Mucosa of descending colon (tissue), 3 donors: ENCODE measurements at regions not wholly inside any gene's neighbourhood (a gene's known extent, or its start where the extent isn't known, plus 50 kb on each side); places are given as distances from the start of the nearest gene placed in this dataset.

Experiments used
- ATAC-seq: fragments of 200-7000 bp; cut with Tn5 transposase; one replicate; pipeline ENCODE4 v1.9.1; 2020; ENCODE audit warnings: mild to moderate bottlenecking, moderate library complexity
- DNase-seq, 3 donors: peaks; one replicate each; pipeline ENCODE4 v3.0.0-alpha.2; 2020
- H3K36me3 ChIP-seq: fragments of 200-600 bp; one replicate; pipeline ENCODE4 v1.8.0; 2021; ENCODE audit warnings: low read depth, mild to moderate bottlenecking
- H3K4me1 ChIP-seq: fragments of 200-600 bp; one replicate; pipeline ENCODE4 v1.8.0; 2021; ENCODE audit warnings: low read depth, mild to moderate bottlenecking
- H3K4me3 ChIP-seq: fragments of 200-600 bp; one replicate; pipeline ENCODE4 v1.8.0; 2021; ENCODE audit warnings: mild to moderate bottlenecking
- H3K9me3 ChIP-seq: fragments of 200-600 bp; one replicate; pipeline ENCODE4 v1.8.0; 2021; ENCODE audit warnings: mild to moderate bottlenecking
- intact Hi-C, 2 donors: fragments of 100-400 bp; cut with DNase I in 1 of 2; cut with micrococcal nuclease in 1 of 2; formaldehyde crosslinking; loops; one replicate each; pipeline versions ENCODE4 v1.11.0 to v1.11.1; 2022; cut with DNase I, micrococcal nuclease
- TF ChIP-seq, protein P1 (sequence below): fragments of 200-600 bp; IDR thresholded peaks from one replicate; pipeline ENCODE4 v1.8.0; 2022; ENCODE audit warnings: antibody characterized with exemption, mild to moderate bottlenecking
- donor health status: DM: no; HTN: no; CAD: no; lungs with moderate emphysema.
- donor health status: DM: no; HTN: no; CAD: no.
- donor health status: DM: no; HTN: yes; CAD: no.

DNA sequence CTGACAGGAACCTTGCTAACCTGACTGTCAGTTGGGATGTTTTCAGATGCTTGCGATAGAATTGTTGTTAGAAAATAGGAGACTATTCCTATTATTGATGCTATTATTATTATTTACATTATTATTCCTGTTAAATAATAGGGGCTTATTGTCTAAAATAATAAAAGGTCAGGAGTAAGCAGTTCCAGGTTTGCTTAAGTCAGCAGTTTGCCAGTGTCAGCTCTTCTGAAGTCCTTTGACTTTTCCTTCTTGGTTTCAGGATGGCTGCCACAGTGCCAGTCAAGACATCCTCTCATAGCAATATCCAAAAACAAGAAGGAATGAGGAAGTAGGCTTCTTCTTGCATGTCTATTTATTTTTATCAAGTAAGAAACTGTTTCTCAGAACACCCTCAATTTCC lies 141.7 kb upstream of the MARCHF11 start:
- intact Hi-C loops, result no loop called here
- TF ChIP-seq, protein P1, sequence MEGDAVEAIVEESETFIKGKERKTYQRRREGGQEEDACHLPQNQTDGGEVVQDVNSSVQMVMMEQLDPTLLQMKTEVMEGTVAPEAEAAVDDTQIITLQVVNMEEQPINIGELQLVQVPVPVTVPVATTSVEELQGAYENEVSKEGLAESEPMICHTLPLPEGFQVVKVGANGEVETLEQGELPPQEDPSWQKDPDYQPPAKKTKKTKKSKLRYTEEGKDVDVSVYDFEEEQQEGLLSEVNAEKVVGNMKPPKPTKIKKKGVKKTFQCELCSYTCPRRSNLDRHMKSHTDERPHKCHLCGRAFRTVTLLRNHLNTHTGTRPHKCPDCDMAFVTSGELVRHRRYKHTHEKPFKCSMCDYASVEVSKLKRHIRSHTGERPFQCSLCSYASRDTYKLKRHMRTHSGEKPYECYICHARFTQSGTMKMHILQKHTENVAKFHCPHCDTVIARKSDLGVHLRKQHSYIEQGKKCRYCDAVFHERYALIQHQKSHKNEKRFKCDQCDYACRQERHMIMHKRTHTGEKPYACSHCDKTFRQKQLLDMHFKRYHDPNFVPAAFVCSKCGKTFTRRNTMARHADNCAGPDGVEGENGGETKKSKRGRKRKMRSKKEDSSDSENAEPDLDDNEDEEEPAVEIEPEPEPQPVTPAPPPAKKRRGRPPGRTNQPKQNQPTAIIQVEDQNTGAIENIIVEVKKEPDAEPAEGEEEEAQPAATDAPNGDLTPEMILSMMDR, result no peak
- Histone ChIP-seq H3K4me3 (no peak overlapping the region), H3K4me1 (no peaks in the 10 kb centered on the region), H3K36me3 (no peaks in the 10 kb centered on the region), H3K9me3 (no peaks in the 10 kb centered on the region)
- no peak for ATAC-seq
- no peak for DNase-seq

- H3K4me3 ChIP-seq, result no peak overlapping the region
- H3K9me3 ChIP-seq, result no peaks in the 10 kb centered on the region
- TF ChIP-seq, protein P1, result no peak
- intact Hi-C loops, result no loop called here
- ATAC-seq (no peak), DNase-seq (no peak)
- no peaks in the 10 kb centered on the region for H3K4me1 ChIP-seq
- H3K36me3 ChIP-seq, result no peaks in the 10 kb centered on the region
Observed at GRCh38 chr5:16315501-16315900, 135.9 kb upstream of the MARCHF11 start.

DNA sequence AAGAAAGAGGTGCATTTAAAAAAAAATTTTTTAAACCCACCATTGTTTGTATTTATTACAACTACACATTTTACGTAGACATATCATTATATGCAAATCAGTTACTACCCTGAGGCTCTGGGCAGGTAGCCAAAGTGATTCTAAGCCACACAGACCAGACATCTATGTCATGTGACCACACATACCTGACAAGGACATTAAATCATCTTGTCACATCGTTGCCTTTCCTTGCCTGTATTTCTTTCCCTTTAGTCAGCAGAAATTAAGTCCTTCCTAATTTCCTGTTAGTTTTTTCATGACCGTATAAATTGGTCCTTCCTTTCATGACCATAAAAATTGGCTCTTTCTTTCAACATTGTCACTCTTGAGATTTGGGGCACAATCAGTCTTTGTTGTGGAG lies 134.2 kb upstream of the MARCHF11 start:
- H3K36me3 ChIP-seq, result no peaks in the 10 kb centered on the region
- DNase-seq (no peak), ATAC-seq (no peak)
- H3K4me3 ChIP-seq, result no peak overlapping the region
- no peaks in the 10 kb centered on the region for H3K9me3 ChIP-seq
- intact Hi-C loops, result no loop called here
- no peaks in the 10 kb centered on the region for H3K4me1 ChIP-seq
- TF ChIP-seq, protein P1, result no peak

GRCh38 chr5:16312785-16313184 lies 133.2 kb upstream of the MARCHF11 start:
- H3K9me3 ChIP-seq, result no peaks in the 10 kb centered on the region
- no peak overlapping the region for H3K4me3 ChIP-seq
- DNase-seq (no peak), ATAC-seq (no peak)
- H3K36me3 ChIP-seq, result no peaks in the 10 kb centered on the region
- TF ChIP-seq, protein P1, result no peak
- intact Hi-C loops, result no loop called here
- no peaks in the 10 kb centered on the region for H3K4me1 ChIP-seq

- Histone ChIP-seq H3K4me1 (no peaks in the 10 kb centered on the region), H3K9me3 (no peaks in the 10 kb centered on the region)
- TF ChIP-seq, protein P1, result no peak
Observed at GRCh38 chr5:16311666-16312065, 132.1 kb upstream of the MARCHF11 start.

DNA sequence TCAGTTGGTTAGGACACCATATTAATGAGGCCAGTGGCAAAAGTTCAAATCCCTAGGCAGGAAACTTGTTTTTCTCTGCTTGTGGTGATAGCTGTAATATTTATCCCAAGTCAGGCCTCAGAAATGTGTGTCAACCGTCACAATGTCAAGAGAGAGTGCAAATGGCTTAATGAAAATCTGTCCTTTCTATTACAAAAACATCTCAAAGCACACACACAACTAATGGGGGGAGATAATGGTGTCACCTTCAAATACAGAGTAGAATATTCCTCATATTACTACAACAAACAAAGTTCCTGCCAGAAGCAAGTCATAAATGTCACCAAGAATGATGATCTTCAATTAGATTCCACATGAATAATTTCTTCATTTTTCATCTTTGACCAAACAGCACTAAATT lies 127.2 kb upstream of the MARCHF11 start:
- Histone ChIP-seq H3K36me3 (no peaks in the 10 kb centered on the region), H3K4me3 (no peak overlapping the region), H3K9me3 (no peaks in the 10 kb centered on the region), H3K4me1 (no peaks in the 10 kb centered on the region)
- intact Hi-C loops, result no loop called here
- TF ChIP-seq, protein P1, result no peak
- ATAC-seq, result no peak
- DNase-seq, result no peak

More at GRCh38 chr5:16311666-16312065, 132.1 kb upstream of the MARCHF11 start:
- ATAC-seq, result no peak
- no peak for DNase-seq
- no peaks in the 10 kb centered on the region for H3K36me3 ChIP-seq
- no peak overlapping the region for H3K4me3 ChIP-seq
- intact Hi-C loops, result no loop called here
